Mesendoderm (in vitro differentiated cells): ENCODE measurements at regions not wholly inside any gene's neighbourhood (a gene's known extent, or its start where the extent isn't known, plus 50 kb on each side); places are given as distances from the start of the nearest gene placed in this dataset.
A peak's percentile ranks its signal among the peaks of the same experiment; 100 is the strongest.

Experiments
- DNase-seq: peaks from one replicate; pipeline ENCODE4 v3.0.0; 2013
- H2AK5ac ChIP-seq: 2 replicates; pipeline ENCODE4 v1.6.1; 2013; ENCODE audit warnings: low read length, inconsistent platforms
- H2BK120ac ChIP-seq: 2 replicates; pipeline ENCODE4 v1.6.1; 2013; ENCODE audit warnings: low read depth, mild to moderate bottlenecking, low read length, moderate library complexity, mixed read lengths
- H2BK15ac ChIP-seq: replicated peaks from 2 replicates; pipeline ENCODE4 v1.6.1; 2013; ENCODE audit warnings: low read depth, mild to moderate bottlenecking, moderate library complexity
- H2BK5ac ChIP-seq: 2 replicates; pipeline ENCODE4 v1.6.1; 2013; ENCODE audit warnings: low read length, inconsistent platforms
- H3K18ac ChIP-seq: 2 replicates; pipeline ENCODE4 v1.6.1; 2013; ENCODE audit warnings: mild to moderate bottlenecking, low read length, mixed read lengths
- H3K23ac ChIP-seq: one replicate; pipeline ENCODE4 v1.6.1; 2013; ENCODE audit warnings: low read length
- H3K27ac ChIP-seq: 2 replicates; pipeline ENCODE4 v1.5.1; 2013; ENCODE audit warnings: low read depth, mild to moderate bottlenecking, inconsistent platforms, low read length, moderate library complexity
- H3K27me3 ChIP-seq: 2 replicates; pipeline ENCODE4 v1.6.1; 2013; ENCODE audit warnings: low read length, control low read depth, mild to moderate bottlenecking, inconsistent platforms; ENCODE audit not compliant: insufficient read depth, poor library complexity
- H3K36me3 ChIP-seq: 2 replicates; pipeline ENCODE4 v1.6.1; 2013; ENCODE audit warnings: low read length, inconsistent platforms; ENCODE audit not compliant: control insufficient read depth, insufficient read depth
- H3K4ac ChIP-seq: one replicate; pipeline ENCODE4 v1.6.1; 2013; ENCODE audit warnings: low read depth, mild to moderate bottlenecking, low read length, moderate library complexity
- H3K4me1 ChIP-seq: 2 replicates; pipeline ENCODE4 v1.6.1; 2013; ENCODE audit warnings: low read depth, low read length, inconsistent platforms; ENCODE audit not compliant: control insufficient read depth
- H3K4me2 ChIP-seq: 2 replicates; pipeline ENCODE4 v1.6.1; 2013; ENCODE audit warnings: low read length
- H3K4me3 ChIP-seq: 2 replicates; pipeline ENCODE4 v1.5.1; 2013; ENCODE audit warnings: mild to moderate bottlenecking, low read length
- H3K56ac ChIP-seq: one replicate; pipeline ENCODE4 v1.6.1; 2013; ENCODE audit warnings: low read length
- H3K79me1 ChIP-seq: 2 replicates; pipeline ENCODE4 v1.6.1; 2013; ENCODE audit warnings: low read length, inconsistent platforms
- H3K79me2 ChIP-seq: 2 replicates; pipeline ENCODE4 v1.6.1; 2013; ENCODE audit warnings: mild to moderate bottlenecking, low read length; ENCODE audit not compliant: control insufficient read depth, insufficient read depth
- H3K9ac ChIP-seq: 2 replicates; pipeline ENCODE4 v1.6.1; 2013; ENCODE audit warnings: low read length, inconsistent platforms
- H4K5ac ChIP-seq: one replicate; pipeline ENCODE4 v1.6.1; 2013; ENCODE audit warnings: low read length
- H4K8ac ChIP-seq: one replicate; pipeline ENCODE4 v1.6.1; 2013; ENCODE audit warnings: low read depth, mild to moderate bottlenecking, control low read depth, low read length, moderate library complexity
- WGBS: extraction: QIAGEN DNeasy Blood & Tissue Kit; methylation state at CpG from one replicate; pipeline ENCODE4 v1.1.7; 2013; ENCODE audit warnings: low lambda C conversion rate, missing lambda C conversion rate; ENCODE audit not compliant: insufficient coverage; ENCODE audit errors: extremely low coverage; 5-methylcytosine and 5-hydroxymethylcytosine counted together

DNA sequence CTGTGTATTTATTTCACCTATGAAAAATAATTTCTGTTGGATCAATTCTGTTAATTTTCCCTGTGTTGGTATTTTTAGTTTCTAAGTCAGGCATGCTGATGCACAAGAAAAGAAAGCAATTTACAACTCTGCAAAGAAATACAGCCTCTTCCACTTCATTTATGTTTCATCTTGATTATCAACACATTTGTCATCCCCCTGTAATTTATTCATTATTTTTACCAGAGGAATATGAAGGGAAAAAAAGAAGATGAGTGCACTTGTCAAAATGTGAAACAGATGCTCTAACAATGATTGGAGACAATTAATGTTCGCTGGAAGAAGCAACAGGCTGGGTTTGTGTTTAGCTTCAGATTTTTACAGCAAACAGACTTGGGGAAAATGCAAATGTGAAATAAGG, 958.5 kb upstream of the SEL1L start:
- Histone ChIP-seq H3K9ac (no peak overlapping the region), H2AK5ac (no peak overlapping the region), H4K8ac (no peak overlapping the region), H3K79me1 (no peaks in the 10 kb centered on the region), H3K56ac (no peak overlapping the region), H3K4me2 (no peak overlapping the region), H2BK5ac (no peak overlapping the region), H4K5ac (no peak overlapping the region), H3K18ac (no peak overlapping the region), H2BK15ac (no peak overlapping the region), H3K79me2 (no peaks in the 10 kb centered on the region), H2BK120ac (no peak overlapping the region), H3K36me3 (no peaks in the 10 kb centered on the region), H3K4me1 (no peaks in the 10 kb centered on the region), H3K4ac (no peak overlapping the region), H3K23ac (no peak overlapping the region), H3K27ac (no peak overlapping the region), H3K27me3 (no peaks in the 10 kb centered on the region), H3K4me3 (no peak overlapping the region)
- WGBS, result no CpG with 5 or more reads among the region's 1 CpG
- DNase-seq, result no peak

DNA sequence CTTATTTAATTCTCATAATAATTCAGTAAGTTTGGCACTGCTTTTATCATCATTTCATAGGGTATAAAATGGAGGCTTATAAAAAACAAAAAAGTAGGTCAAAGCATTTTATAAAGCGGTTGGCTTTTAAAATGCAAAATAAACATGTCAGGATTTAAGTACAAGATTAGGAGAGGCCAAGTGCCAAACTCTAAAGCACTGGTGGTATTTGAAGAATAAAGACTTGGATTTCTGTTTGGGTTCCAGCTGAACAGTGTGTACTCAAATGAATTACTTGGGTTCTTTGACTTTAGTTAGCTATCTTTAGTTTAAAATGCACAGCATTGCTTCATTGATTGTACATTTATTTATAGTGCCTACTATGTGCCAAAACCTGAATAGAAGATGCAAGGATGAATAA, 966.6 kb upstream of the SEL1L start:
- H2BK120ac ChIP-seq, result no peak overlapping the region
- H2BK15ac ChIP-seq, result no peak overlapping the region
- H3K27me3 ChIP-seq, result no peaks in the 10 kb centered on the region
- WGBS, result no CpG with 5 or more reads among the region's 1 CpG
- H3K18ac ChIP-seq, result no peak overlapping the region
- H3K4me1 ChIP-seq, result no peaks in the 10 kb centered on the region
- no peaks in the 10 kb centered on the region for H3K36me3 ChIP-seq
- H3K79me2 ChIP-seq, result no peaks in the 10 kb centered on the region
- no peak overlapping the region for H2AK5ac ChIP-seq
- H4K8ac ChIP-seq, result no peak overlapping the region
- no peak overlapping the region for H3K9ac ChIP-seq
- no peak for DNase-seq
- no peak overlapping the region for H3K4me2 ChIP-seq
- no peak overlapping the region for H3K4ac ChIP-seq
- no peak overlapping the region for H3K4me3 ChIP-seq
- H2BK5ac ChIP-seq, result no peak overlapping the region
- no peak overlapping the region for H3K56ac ChIP-seq
- H3K27ac ChIP-seq, result no peak overlapping the region
- no peak overlapping the region for H3K23ac ChIP-seq
- no peaks in the 10 kb centered on the region for H3K79me1 ChIP-seq
- no peak overlapping the region for H4K5ac ChIP-seq

DNA sequence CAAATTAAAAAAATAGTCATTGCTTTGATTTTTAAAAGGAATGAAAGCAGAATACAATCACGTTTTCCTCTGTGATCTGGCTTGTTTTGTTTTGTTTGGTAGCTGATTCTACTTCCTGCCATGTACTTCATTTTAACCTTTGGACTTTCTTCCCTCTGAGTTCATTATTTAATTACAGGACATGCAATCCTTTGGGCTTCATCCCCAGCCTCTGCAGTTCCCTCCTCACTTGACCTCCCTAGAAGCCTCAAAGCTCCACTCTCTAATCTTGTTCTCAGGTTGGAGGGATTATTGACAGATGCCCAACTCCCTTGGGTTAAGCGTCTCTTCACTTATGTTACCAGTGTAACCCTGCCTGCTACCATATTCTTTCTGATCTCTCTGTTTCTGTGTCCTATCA, 967.9 kb upstream of the SEL1L start:
- H2BK120ac ChIP-seq, result no peak overlapping the region
- no peak overlapping the region for H3K4me2 ChIP-seq
- WGBS, result no CpG with 5 or more reads among the region's 2 CpGs
- H3K56ac ChIP-seq, result no peak overlapping the region
- H4K5ac ChIP-seq, result no peak overlapping the region
- no peaks in the 10 kb centered on the region for H3K27me3 ChIP-seq
- no peaks in the 10 kb centered on the region for H3K36me3 ChIP-seq
- H4K8ac ChIP-seq, result no peak overlapping the region
- no peak overlapping the region for H2BK15ac ChIP-seq
- no peaks in the 10 kb centered on the region for H3K4me1 ChIP-seq
- H3K4me3 ChIP-seq, result no peak overlapping the region
- H2AK5ac ChIP-seq, result no peak overlapping the region
- H3K79me1 ChIP-seq, result no peaks in the 10 kb centered on the region
- no peak overlapping the region for H3K4ac ChIP-seq
- no peak overlapping the region for H3K18ac ChIP-seq
- DNase-seq, result no peak
- H3K23ac ChIP-seq, result no peak overlapping the region
- H3K27ac ChIP-seq, result no peak overlapping the region
- H2BK5ac ChIP-seq, result no peak overlapping the region
- H3K9ac ChIP-seq, result no peak overlapping the region
- H3K79me2 ChIP-seq, result no peaks in the 10 kb centered on the region

DNA sequence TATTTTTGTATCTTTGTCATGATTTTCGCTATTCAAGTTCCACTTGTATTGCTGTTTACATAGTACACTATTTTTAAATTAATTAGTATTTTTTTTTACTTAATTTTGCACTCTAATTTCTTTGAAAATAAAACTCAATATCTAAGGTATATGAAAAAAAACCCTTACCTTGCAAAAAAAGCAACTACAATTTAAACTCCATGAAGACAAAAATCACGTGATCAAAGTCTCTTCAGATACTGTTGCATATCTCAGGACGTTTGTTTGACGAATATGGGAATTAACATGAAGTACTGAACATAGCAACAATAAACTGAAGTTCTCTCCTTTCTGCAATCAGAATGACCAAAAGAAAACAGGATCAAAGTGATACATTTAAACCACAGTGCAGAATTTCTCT, 968.4 kb upstream of the SEL1L start:
- H3K56ac ChIP-seq, result no peak overlapping the region
- no peak overlapping the region for H3K23ac ChIP-seq
- WGBS, result no CpG with 5 or more reads among the region's 4 CpGs
- no peaks in the 10 kb centered on the region for H3K27me3 ChIP-seq
- no peak overlapping the region for H2BK5ac ChIP-seq
- H3K4me3 ChIP-seq, result no peak overlapping the region
- no peak overlapping the region for H4K8ac ChIP-seq
- no peaks in the 10 kb centered on the region for H3K4me1 ChIP-seq
- H3K79me1 ChIP-seq, result no peaks in the 10 kb centered on the region
- no peak overlapping the region for H3K4me2 ChIP-seq
- H2AK5ac ChIP-seq, result no peak overlapping the region
- H2BK15ac ChIP-seq, result no peak overlapping the region
- no peaks in the 10 kb centered on the region for H3K79me2 ChIP-seq
- H3K27ac ChIP-seq, result no peak overlapping the region
- no peak overlapping the region for H4K5ac ChIP-seq
- H3K9ac ChIP-seq, result no peak overlapping the region
- H3K18ac ChIP-seq, result no peak overlapping the region
- H2BK120ac ChIP-seq, result no peak overlapping the region
- no peak overlapping the region for H3K4ac ChIP-seq
- no peak for DNase-seq
- H3K36me3 ChIP-seq, result no peaks in the 10 kb centered on the region

DNA sequence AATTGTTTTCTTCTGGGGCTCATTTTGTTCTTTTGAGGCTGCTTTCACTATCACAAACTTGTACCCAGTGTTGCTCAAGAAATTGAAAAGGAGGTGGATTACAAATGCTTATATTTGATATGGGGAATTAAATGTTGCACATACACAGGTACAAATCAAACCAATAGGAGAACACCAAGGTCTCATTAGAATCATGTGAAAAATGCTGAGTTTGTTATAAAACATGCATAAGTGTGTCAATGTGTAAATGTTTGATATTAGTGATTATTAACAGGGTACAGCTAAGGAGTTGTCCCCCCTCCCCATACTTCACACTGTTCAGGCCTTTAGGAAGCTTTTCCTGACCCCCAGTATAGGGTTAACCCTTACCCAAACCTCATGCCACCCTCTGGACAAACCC, 971.2 kb upstream of the SEL1L start:
- DNase-seq, result no peak
- H2AK5ac ChIP-seq, result no peak overlapping the region
- H3K4me1 ChIP-seq, result no peaks in the 10 kb centered on the region
- no peaks in the 10 kb centered on the region for H3K79me1 ChIP-seq
- H3K79me2 ChIP-seq, result no peaks in the 10 kb centered on the region
- no peak overlapping the region for H3K9ac ChIP-seq
- H2BK120ac ChIP-seq, result no peak overlapping the region
- no peak overlapping the region for H3K18ac ChIP-seq
- no peak overlapping the region for H3K27ac ChIP-seq
- H3K56ac ChIP-seq, result no peak overlapping the region
- no peaks in the 10 kb centered on the region for H3K27me3 ChIP-seq
- H3K4me3 ChIP-seq, result no peak overlapping the region
- no peak overlapping the region for H2BK5ac ChIP-seq
- H3K4ac ChIP-seq, result no peak overlapping the region
- no peak overlapping the region for H4K5ac ChIP-seq
- H3K23ac ChIP-seq, result no peak overlapping the region
- no peaks in the 10 kb centered on the region for H3K36me3 ChIP-seq
- no peak overlapping the region for H4K8ac ChIP-seq
- H2BK15ac ChIP-seq, result no peak overlapping the region
- H3K4me2 ChIP-seq, result no peak overlapping the region

DNA sequence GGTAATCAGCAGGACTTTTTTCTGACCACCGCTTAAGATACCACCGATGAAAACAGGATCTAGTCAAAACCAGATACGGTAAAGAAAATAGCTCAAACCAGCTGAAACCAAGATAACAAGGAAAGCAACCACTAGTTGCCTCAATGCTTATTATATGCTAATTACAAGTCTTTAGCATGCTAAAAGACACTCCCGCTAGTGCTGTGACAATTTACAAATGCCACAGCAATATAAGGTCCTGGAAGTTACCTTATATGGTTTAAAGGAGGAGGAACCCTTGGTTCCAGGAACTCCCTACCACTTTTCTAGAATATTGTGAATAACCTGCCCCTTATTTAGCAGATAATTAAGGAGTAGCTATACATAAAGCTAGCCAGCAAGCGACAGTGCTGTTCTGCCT, 976.4 kb upstream of the SEL1L start:
- H3K4me2 ChIP-seq, result no peak overlapping the region
- H2AK5ac ChIP-seq, result no peak overlapping the region
- no peaks in the 10 kb centered on the region for H3K36me3 ChIP-seq
- no peak overlapping the region for H3K4ac ChIP-seq
- no peak overlapping the region for H3K18ac ChIP-seq
- peak; percentile 52 for DNase-seq
- H3K27me3 ChIP-seq, result no peaks in the 10 kb centered on the region
- no peak overlapping the region for H2BK120ac ChIP-seq
- no peak overlapping the region for H3K56ac ChIP-seq
- H3K23ac ChIP-seq, result no peak overlapping the region
- H3K4me1 ChIP-seq, result no peaks in the 10 kb centered on the region
- H2BK15ac ChIP-seq, result no peak overlapping the region
- H3K79me2 ChIP-seq, result no peaks in the 10 kb centered on the region
- H3K9ac ChIP-seq, result no peak overlapping the region
- H3K4me3 ChIP-seq, result no peak overlapping the region
- no peak overlapping the region for H3K27ac ChIP-seq
- no peaks in the 10 kb centered on the region for H3K79me1 ChIP-seq
- H2BK5ac ChIP-seq, result no peak overlapping the region
- no CpG with 5 or more reads among the region's 5 CpGs for WGBS
- H4K8ac ChIP-seq, result no peak overlapping the region
- H4K5ac ChIP-seq, result no peak overlapping the region
